Tibial nerve (tissue), 4 donors: ENCODE measurements at regions not wholly inside any gene's neighbourhood (a gene's known extent, or its start where the extent isn't known, plus 50 kb on each side); places are given as distances from the start of the nearest gene placed in this dataset.
"Not testable (repeated sequence)": the region's sequence is repeated elsewhere in the genome, so short reads cannot be mapped to it uniquely, and the experiment has no call there.

Experiments
- DNase-seq, 2 donors: peaks; one replicate each; pipeline ENCODE4 v3.0.0-alpha.2; 2019; ENCODE audit warnings: low spot score in 2 of 2
- H3K27ac ChIP-seq, 4 donors: fragments of 200-600 bp; sonication (generic) in 3 of 4; one replicate each; pipeline ENCODE4 v1.5.1; 2017 to 2019; ENCODE audit warnings: mild to moderate bottlenecking in 1 of 4
- H3K27me3 ChIP-seq, 2 donors: fragments of 200-600 bp; sonication (generic) in 1 of 2; one replicate each; pipeline versions ENCODE4 v1.5.1 to v1.6.0; 2017 to 2019
- H3K36me3 ChIP-seq, 3 donors: fragments of 200-600 bp; sonication (generic); one replicate each; pipeline ENCODE4 v1.5.1; 2018 to 2019
- H3K4me1 ChIP-seq, 4 donors: fragments of 200-600 bp; sonication (generic) in 3 of 4; one replicate each; pipeline ENCODE4 v1.5.1; 2017 to 2019
- H3K4me3 ChIP-seq, 4 donors: fragments of 200-600 bp; sonication (generic) in 3 of 4; one replicate each; pipeline ENCODE4 v1.5.1; 2017 to 2019; ENCODE audit warnings: mild to moderate bottlenecking in 1 of 4, moderate library complexity in 1 of 4
- H3K9me3 ChIP-seq, 4 donors: fragments of 200-600 bp; sonication (generic) in 3 of 4; one replicate each; pipeline ENCODE4 v1.5.1; 2017 to 2019
- CTCF ChIP-seq, 5 experiments: fragments of 200-600 bp in 3 of 5; fragments of 450-650 bp in 2 of 5; sonication (generic) in 3 of 5; IDR thresholded peaks; one replicate each; pipeline ENCODE4 v1.5.1; 2016 to 2019; ENCODE audit warnings: antibody characterized with exemption in 5 of 5, mild to moderate bottlenecking in 3 of 5, moderate library complexity in 2 of 5
- EP300 ChIP-seq, 2 donors: sonication (generic); formaldehyde crosslinking; IDR thresholded peaks; one replicate each; pipeline ENCODE4 v1.6.1; 2017; ENCODE audit warnings: antibody characterized with exemption in 2 of 2, mild to moderate bottlenecking in 1 of 2
- POLR2A ChIP-seq, 2 donors: fragments of 450-650 bp; IDR thresholded peaks; one replicate each; pipeline ENCODE4 v1.6.1; 2017; ENCODE audit warnings: antibody characterized with exemption in 2 of 2, mild to moderate bottlenecking in 2 of 2, moderate library complexity in 2 of 2
- WGBS, 2 donors: methylation state at CpG; one replicate each; pipeline ENCODE4 v1.1.5; 2018; 5-methylcytosine and 5-hydroxymethylcytosine counted together

GRCh38 chr7:52163311-52163710, 846.7 kb upstream of the COBL start:
- H3K27me3 ChIP-seq = no peaks in the 10 kb centered on the region
- H3K4me3 ChIP-seq = no peak overlapping the region
- TF ChIP-seq POLR2A (IDR thresholded peaks at IDR 0.05) = no peak
- no peak for TF ChIP-seq EP300 (IDR thresholded peaks at IDR 0.05)
- TF ChIP-seq CTCF (IDR thresholded peaks at IDR 0.05) = no peak
- no peak overlapping the region for H3K27ac ChIP-seq
- 56 to 59% methylated on average over 2 of the region's 2 CpGs for WGBS, 2 donors
- no peak for DNase-seq
- H3K9me3 ChIP-seq = no peaks in the 10 kb centered on the region
- H3K36me3 ChIP-seq = no peaks in the 10 kb centered on the region
- no peaks in the 10 kb centered on the region for H3K4me1 ChIP-seq

GRCh38 chr7:52161483-52161882, 844.9 kb upstream of the COBL start:
- no peak overlapping the region for H3K27ac ChIP-seq
- no peak for TF ChIP-seq CTCF (IDR thresholded peaks at IDR 0.05)
- TF ChIP-seq EP300 (IDR thresholded peaks at IDR 0.05) = no peak
- TF ChIP-seq POLR2A (IDR thresholded peaks at IDR 0.05) = no peak
- no peaks in the 10 kb centered on the region for H3K27me3 ChIP-seq
- no peak for DNase-seq
- H3K4me3 ChIP-seq = no peak overlapping the region
- H3K9me3 ChIP-seq = no peaks in the 10 kb centered on the region
- H3K4me1 ChIP-seq = no peaks in the 10 kb centered on the region
- H3K36me3 ChIP-seq = no peaks in the 10 kb centered on the region

DNA sequence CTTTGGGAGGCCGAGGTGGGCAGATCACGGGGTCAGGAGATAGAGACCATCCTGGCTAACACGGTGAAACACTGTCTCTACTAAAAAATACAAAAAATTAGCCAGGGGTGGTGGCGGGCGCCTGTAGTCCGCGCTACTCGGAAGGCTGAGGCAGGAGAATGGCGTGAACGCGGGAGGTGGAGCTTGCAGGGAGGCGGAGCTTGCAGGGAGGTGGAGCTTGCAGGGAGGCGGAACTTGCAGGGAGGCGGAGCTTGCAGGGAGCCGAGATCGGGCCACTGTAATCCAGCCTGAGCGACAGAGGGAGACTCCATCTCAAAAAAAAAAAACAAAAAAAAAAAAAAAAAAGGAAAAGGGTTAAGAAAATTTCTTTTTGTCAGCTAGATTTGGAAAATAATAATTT, 842.8 kb upstream of the COBL start:
- DNase-seq, H3K9me3 ChIP-seq, H3K27ac ChIP-seq, H3K4me3 ChIP-seq, H3K4me1 ChIP-seq, H3K36me3 ChIP-seq, H3K27me3 ChIP-seq: not testable (repeated sequence)
- WGBS, 2 donors = 95% methylated on average over 17 of the region's 17 CpGs

DNA sequence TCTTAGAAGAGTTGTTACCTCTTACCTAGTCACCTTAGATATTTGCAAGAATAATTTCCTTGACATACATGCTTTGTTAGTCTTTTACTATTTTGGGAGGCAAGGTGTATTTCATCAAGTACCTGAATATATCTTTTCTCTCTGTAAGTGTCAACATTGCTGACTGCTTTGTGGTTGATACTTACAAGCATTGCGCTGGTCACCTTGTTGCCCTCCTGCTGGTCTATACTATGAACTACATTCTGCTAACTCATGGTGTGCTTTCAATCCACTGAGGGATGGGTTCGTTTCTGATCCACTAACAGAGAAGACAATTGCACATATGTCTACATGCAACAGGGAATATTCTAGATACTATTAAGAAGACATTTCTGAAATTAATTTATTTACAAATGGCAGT, 837.8 kb upstream of the COBL start:
- Histone ChIP-seq H3K4me3 (no peak overlapping the region), H3K36me3 (no peaks in the 10 kb centered on the region), H3K4me1 (no peaks in the 10 kb centered on the region), H3K27ac (no peak overlapping the region), H3K27me3 (no peaks in the 10 kb centered on the region), H3K9me3 (no peaks in the 10 kb centered on the region)
- no peak for DNase-seq
- no peak for TF ChIP-seq EP300 (IDR thresholded peaks at IDR 0.05)
- no peak for TF ChIP-seq POLR2A (IDR thresholded peaks at IDR 0.05)
- no peak for TF ChIP-seq CTCF (IDR thresholded peaks at IDR 0.05)
- 89 to 94% methylated on average over 2 of the region's 2 CpGs for WGBS, 2 donors

- 49 to 66% methylated on average over 1 of the region's 1 CpG for WGBS, 2 donors
- TF ChIP-seq POLR2A (IDR thresholded peaks at IDR 0.05) = no peak
- no peak for TF ChIP-seq CTCF (IDR thresholded peaks at IDR 0.05)
- TF ChIP-seq EP300 (IDR thresholded peaks at IDR 0.05) = no peak
- no peak for DNase-seq
These were observed 835.0 kb upstream of the COBL start for GRCh38 chr7:52151559-52151958.

GRCh38 chr7:52150952-52151351, 834.3 kb upstream of the COBL start:
- WGBS, 2 donors = 21 to 27% methylated on average over 2 of the region's 2 CpGs
- Histone ChIP-seq H3K4me3 (no peak overlapping the region), H3K36me3 (no peaks in the 10 kb centered on the region), H3K4me1 (no peaks in the 10 kb centered on the region), H3K9me3 (no peaks in the 10 kb centered on the region), H3K27me3 (no peaks in the 10 kb centered on the region), H3K27ac (no peak overlapping the region)
- TF ChIP-seq EP300 (IDR thresholded peaks at IDR 0.05) = no peak
- TF ChIP-seq CTCF (IDR thresholded peaks at IDR 0.05) = no peak
- TF ChIP-seq POLR2A (IDR thresholded peaks at IDR 0.05) = no peak
- DNase-seq = no peak

More at GRCh38 chr7:52151559-52151958, 835.0 kb upstream of the COBL start:
- Histone ChIP-seq H3K27ac (no peak overlapping the region), H3K4me3 (no peak overlapping the region), H3K27me3 (no peaks in the 10 kb centered on the region), H3K36me3 (no peaks in the 10 kb centered on the region), H3K9me3 (no peaks in the 10 kb centered on the region), H3K4me1 (no peaks in the 10 kb centered on the region)
